Panc1 (cell line): ENCODE measurements at regions not wholly inside any gene's neighbourhood (a gene's known extent, or its start where the extent isn't known, plus 50 kb on each side); places are given as distances from the start of the nearest gene placed in this dataset.

Experiments used
- ATAC-seq: fragments of 200-7000 bp; cut with Tn5 transposase; 2 replicates; pipeline ENCODE4 v1.9.1; 2020; ENCODE audit warnings: mild to moderate bottlenecking, moderate library complexity
- BruUV-seq: library from RNA; stranded (reverse); fragments of 400-500 nt; replicated peaks from 2 replicates; lab custom pipeline; 2021; lab: Mats Ljungman, UMichigan
- CTCF ChIA-PET: fragments of 300-600 bp; sonication (Branson Sonifier 250); formaldehyde crosslinking; loops from one replicate; lab custom pipeline; 2022; ENCODE audit warnings: antibody characterized with exemption; lab: Charles Lee
- POLR2A ChIA-PET: fragments of 300-600 bp; sonication (Branson Sonifier 250); formaldehyde crosslinking; loops from one replicate; lab custom pipeline; 2022; ENCODE audit warnings: antibody characterized with exemption; lab: Charles Lee
- DNase-seq: peaks from one replicate; pipeline ENCODE4 v3.0.0-alpha.2; 2010; ENCODE audit warnings: low read depth, low spot score
- H3K27ac ChIP-seq: 2 replicates; pipeline ENCODE4 v1.5.1; 2011; ENCODE audit warnings: mild to moderate bottlenecking, low read length, inconsistent platforms
- H3K27me3 ChIP-seq: fragments of 200-500 bp; sonication (Bioruptor generic); 2 replicates; pipeline ENCODE4 v1.6.0; 2014; ENCODE audit warnings: low read length, inconsistent platforms; ENCODE audit not compliant: control insufficient read depth, insufficient read depth
- H3K36me3 ChIP-seq: fragments of 200-500 bp; sonication (Bioruptor generic); 2 replicates; pipeline ENCODE4 v1.5.1; 2014; ENCODE audit warnings: inconsistent platforms, mild to moderate bottlenecking, low read length, moderate library complexity; ENCODE audit not compliant: control insufficient read depth, insufficient read depth
- H3K4me1 ChIP-seq: 2 replicates; pipeline ENCODE4 v1.5.1; 2011; ENCODE audit warnings: inconsistent platforms, mild to moderate bottlenecking, low read length, moderate library complexity; ENCODE audit not compliant: control insufficient read depth, insufficient read depth
- H3K4me3 ChIP-seq, 2 experiments: 2 replicates each; pipeline ENCODE4 v1.5.1; 2011 to 2012; ENCODE audit warnings: low read depth in 2 of 2, low read length in 2 of 2, mild to moderate bottlenecking in 2 of 2, inconsistent platforms in 1 of 2, moderate library complexity in 1 of 2
- H3K9me3 ChIP-seq: fragments of 200-500 bp; sonication (Bioruptor generic); 2 replicates; pipeline ENCODE4 v1.5.1; 2014; ENCODE audit warnings: low read depth, mild to moderate bottlenecking, inconsistent platforms, low read length, moderate library complexity; ENCODE audit not compliant: control insufficient read depth, insufficient read depth
- CTCF ChIP-seq: fragments of 450-650 bp; IDR thresholded peaks from 2 replicates; pipeline ENCODE4 v1.5.1; 2017; ENCODE audit warnings: mild to moderate bottlenecking
- POLR2AphosphoS5 ChIP-seq: IDR thresholded peaks from 2 replicates; pipeline ENCODE4 v1.6.1; 2012; ENCODE audit warnings: mild to moderate bottlenecking, low read depth, low read length, moderate library complexity
- REST ChIP-seq, 2 experiments: IDR thresholded peaks; 2 replicates each; pipeline ENCODE4 v1.6.1; 2011 to 2012; ENCODE audit warnings: low read depth in 2 of 2, control low read depth in 1 of 2, low read length in 1 of 2, mild to moderate bottlenecking in 1 of 2, moderate library complexity in 1 of 2; ENCODE audit not compliant: insufficient read depth in 1 of 2
- SIN3A ChIP-seq: IDR thresholded peaks from 2 replicates; pipeline ENCODE4 v1.6.1; 2012; ENCODE audit warnings: low read depth, mild to moderate bottlenecking, low read length, moderate library complexity, borderline replicate concordance; ENCODE audit not compliant: insufficient read depth
- TCF7L2 ChIP-seq: IDR thresholded peaks from 2 replicates; pipeline ENCODE4 v1.6.1; 2011; ENCODE audit warnings: mild to moderate bottlenecking, low read depth, low read length, inconsistent platforms
- in situ Hi-C: cut with HindIII; loops from 2 replicates; pipeline ENCODE4 v1.10.0; 2016; ENCODE audit warnings: low sequenced_read_pairs, low pct_unique_long_range_greater_than_20kb
- intact Hi-C: fragments of 100-400 bp; cut with micrococcal nuclease; formaldehyde crosslinking; loops from one replicate; pipeline ENCODE4 v1.10.0; 2022; ENCODE audit not compliant: unreplicated experiment

GRCh38 chr16:86680162-86680561, 101.8 kb downstream of the FOXL1 start:
- ChIA-PET CTCF (interaction anchor here (0.6 kb wide), 2 partner anchors 15 to 77 kb away, joined by 5 to 6 read pairs; no protein-coding TSS in a partner anchor), POLR2A (interaction anchor here (0.6 to 0.8 kb wide), 2 partner anchors 613 to 628 kb away, joined by 3 to 8 read pairs; no protein-coding TSS in a partner anchor)
- no peaks in the 10 kb centered on the region for H3K27me3 ChIP-seq
- no peak for DNase-seq
- H3K27ac ChIP-seq, result no peak overlapping the region
- ATAC-seq, result no peak
- no TSS peak for BruUV-seq
- intact Hi-C loops (no loop called here), in situ Hi-C loops (no loop called here)
- no peaks in the 10 kb centered on the region for H3K4me1 ChIP-seq
- H3K9me3 ChIP-seq, result no peaks in the 10 kb centered on the region
- no peak overlapping the region for H3K4me3 ChIP-seq
- no peaks in the 10 kb centered on the region for H3K36me3 ChIP-seq
- TF ChIP-seq SIN3A, result no peak
- TF ChIP-seq REST (IDR thresholded peaks at IDR 0.05; ENCODE audit: insufficient read depth in 1 of 2, low read depth in 2 of 2, low read length in 1 of 2), result no peak
- no peak for TF ChIP-seq TCF7L2
- no peak for TF ChIP-seq CTCF
- TF ChIP-seq POLR2AphosphoS5, result no peak

- H3K4me1 ChIP-seq, result no peaks in the 10 kb centered on the region
- ATAC-seq, result no peak
- no TSS peak for BruUV-seq
- no peak for DNase-seq
- in situ Hi-C loops, result no loop called here
- H3K27me3 ChIP-seq, result no peaks in the 10 kb centered on the region
- CTCF ChIA-PET, result interaction anchor here (0.6 kb wide), 2 partner anchors 15 to 78 kb away, joined by 5 to 6 read pairs; no protein-coding TSS in a partner anchor
- no peaks in the 10 kb centered on the region for H3K9me3 ChIP-seq
- POLR2A ChIA-PET, result interaction anchor here (0.8 kb wide), 1 partner anchor 612 kb away, joined by 3 read pairs; no protein-coding TSS in a partner anchor
- H3K4me3 ChIP-seq, result no peak overlapping the region
- no peak for TF ChIP-seq SIN3A
- no peak for TF ChIP-seq POLR2AphosphoS5
- no peak for TF ChIP-seq REST (IDR thresholded peaks at IDR 0.05; ENCODE audit: insufficient read depth in 1 of 2, low read depth in 2 of 2, low read length in 1 of 2)
- no peak for TF ChIP-seq CTCF
- no peak for TF ChIP-seq TCF7L2
- no peak overlapping the region for H3K27ac ChIP-seq
- H3K36me3 ChIP-seq, result no peaks in the 10 kb centered on the region
- intact Hi-C loops, result no loop called here
Measured at GRCh38 chr16:86680661-86681030, 102.3 kb downstream of the FOXL1 start.
